Epithelial cell of esophagus (primary cell): ENCODE measurements at regions not wholly inside any gene's neighbourhood (a gene's known extent, or its start where the extent isn't known, plus 50 kb on each side); places are given as distances from the start of the nearest gene placed in this dataset.

Source experiments
- DNase-seq: peaks from one replicate; pipeline ENCODE4 v3.0.0; 2010; ENCODE audit warnings: low read depth
- H3K4me3 ChIP-seq: 2 replicates; pipeline ENCODE4 v1.5.1; 2011; ENCODE audit warnings: mild to moderate bottlenecking, low read length, control low read depth
- TF ChIP-seq, protein P1 (sequence below): IDR thresholded peaks from 2 replicates; pipeline ENCODE4 v1.5.1; 2011; ENCODE audit warnings: low read depth, mild to moderate bottlenecking, low read length, control low read depth, inconsistent platforms; ENCODE audit not compliant: insufficient read depth; ENCODE audit errors: missing control alignments

GRCh38 chr2:150100834-150101233 is 386.6 kb downstream of the RND3 start:
- no peak for DNase-seq
- TF ChIP-seq, protein P1, sequence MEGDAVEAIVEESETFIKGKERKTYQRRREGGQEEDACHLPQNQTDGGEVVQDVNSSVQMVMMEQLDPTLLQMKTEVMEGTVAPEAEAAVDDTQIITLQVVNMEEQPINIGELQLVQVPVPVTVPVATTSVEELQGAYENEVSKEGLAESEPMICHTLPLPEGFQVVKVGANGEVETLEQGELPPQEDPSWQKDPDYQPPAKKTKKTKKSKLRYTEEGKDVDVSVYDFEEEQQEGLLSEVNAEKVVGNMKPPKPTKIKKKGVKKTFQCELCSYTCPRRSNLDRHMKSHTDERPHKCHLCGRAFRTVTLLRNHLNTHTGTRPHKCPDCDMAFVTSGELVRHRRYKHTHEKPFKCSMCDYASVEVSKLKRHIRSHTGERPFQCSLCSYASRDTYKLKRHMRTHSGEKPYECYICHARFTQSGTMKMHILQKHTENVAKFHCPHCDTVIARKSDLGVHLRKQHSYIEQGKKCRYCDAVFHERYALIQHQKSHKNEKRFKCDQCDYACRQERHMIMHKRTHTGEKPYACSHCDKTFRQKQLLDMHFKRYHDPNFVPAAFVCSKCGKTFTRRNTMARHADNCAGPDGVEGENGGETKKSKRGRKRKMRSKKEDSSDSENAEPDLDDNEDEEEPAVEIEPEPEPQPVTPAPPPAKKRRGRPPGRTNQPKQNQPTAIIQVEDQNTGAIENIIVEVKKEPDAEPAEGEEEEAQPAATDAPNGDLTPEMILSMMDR = no peak

GRCh38 chr2:150100336-150100735 is 387.1 kb downstream of the RND3 start:
- TF ChIP-seq, protein P1 = no peak
- DNase-seq = no peak
- H3K4me3 ChIP-seq = no peak overlapping the region

More at GRCh38 chr2:150100834-150101233, 386.6 kb downstream of the RND3 start:
- H3K4me3 ChIP-seq = no peak overlapping the region

DNA sequence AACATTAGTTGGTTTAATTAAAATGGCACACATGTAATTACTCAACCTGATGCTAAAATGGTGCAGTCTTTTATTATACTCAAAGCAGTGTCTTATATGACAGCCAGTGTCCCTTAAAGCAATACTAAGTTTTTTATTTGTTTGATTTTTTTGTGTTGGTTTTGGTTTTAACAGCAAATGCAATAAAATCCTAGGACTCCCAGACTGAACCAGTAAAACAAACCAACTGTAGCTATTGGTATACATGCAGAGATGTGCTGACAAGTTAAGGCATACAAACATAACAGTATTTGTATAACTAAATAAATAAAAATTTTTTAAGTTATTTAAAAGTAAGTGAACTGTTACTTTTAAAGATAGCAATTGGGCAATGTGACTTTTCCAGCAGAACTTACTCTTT is 387.7 kb downstream of the RND3 start:
- H3K4me3 ChIP-seq = no peak overlapping the region
- no peak for DNase-seq
- TF ChIP-seq, protein P1 = no peak

- TF ChIP-seq, protein P1 = peak; percentile 58
- peak; percentile 85 for DNase-seq
- H3K4me3 ChIP-seq = no peak overlapping the region
Measured at GRCh38 chr2:150097901-150098531, 389.5 kb downstream of the RND3 start.

DNA sequence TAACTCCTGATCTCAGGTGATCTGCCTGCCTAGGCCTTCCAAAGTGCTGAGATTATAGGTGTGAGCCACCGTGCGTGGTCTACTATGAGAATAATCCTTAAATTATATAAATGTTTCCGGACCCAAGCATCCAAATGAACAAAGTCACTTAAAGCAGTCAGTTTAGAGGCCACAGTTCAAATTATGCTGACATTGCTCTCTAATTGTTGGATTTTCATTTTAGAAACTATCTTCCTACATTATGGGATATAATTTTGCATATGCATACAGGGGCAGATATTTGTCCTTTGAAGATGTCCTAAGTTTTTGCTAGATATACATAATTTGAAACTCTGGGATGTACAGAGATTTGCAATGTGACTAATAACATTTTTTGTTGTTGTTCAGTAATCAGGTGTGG is 390.1 kb downstream of the RND3 start:
- no peak for DNase-seq
- H3K4me3 ChIP-seq = no peak overlapping the region
- TF ChIP-seq, protein P1 = no peak

DNA sequence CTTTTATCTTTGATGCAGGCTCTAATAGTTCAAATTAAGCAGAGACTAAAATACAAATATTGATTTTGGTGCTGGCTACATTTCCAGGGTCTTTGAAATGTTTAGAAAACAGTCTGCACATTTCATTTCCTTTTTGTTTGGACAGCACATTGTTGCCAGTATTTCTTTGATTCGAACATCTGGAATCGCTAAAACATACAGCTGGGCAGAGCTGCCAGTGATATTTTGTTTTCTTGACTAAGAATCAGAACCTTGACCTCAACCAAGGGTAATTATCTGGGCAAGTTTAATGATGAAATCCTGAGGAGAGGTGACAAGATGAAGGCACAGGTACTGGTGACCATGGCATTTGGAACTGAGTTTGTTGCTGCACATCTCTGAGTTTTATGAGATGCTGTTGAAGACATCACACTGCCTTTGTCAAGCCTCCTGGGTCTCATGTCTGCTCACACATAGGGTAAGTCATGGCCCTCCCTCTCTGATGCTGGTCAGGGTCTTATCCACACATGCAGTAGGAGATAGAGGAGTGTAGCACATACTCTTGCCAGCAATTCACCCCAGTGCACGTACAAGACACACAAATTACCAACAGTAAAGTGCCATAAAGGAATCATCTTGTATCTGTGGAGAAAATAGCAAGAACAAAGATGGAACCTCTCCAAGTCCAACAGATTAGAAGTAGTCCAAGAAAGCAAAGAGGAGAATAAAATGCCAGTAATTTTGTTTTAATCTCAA is 391.9 kb downstream of the RND3 start:
- no peak for DNase-seq
- no peak overlapping the region for H3K4me3 ChIP-seq
- TF ChIP-seq, protein P1 = no peak
